ENCODE measurements at regions not wholly inside any gene's neighbourhood (a gene's known extent, or its start where the extent isn't known, plus 50 kb on each side); places are given as distances from the start of the nearest gene placed in this dataset.
"Not testable (repeated sequence)": the region's sequence is repeated elsewhere in the genome, so short reads cannot be mapped to it uniquely, and the experiment has no call there.

- DNase-seq (ENCODE audit: low spot score): peak; percentile 38
Measured at GRCh38 chr6:100099189-100100074, 105.4 kb upstream of the MCHR2 start.

- DNase-seq (ENCODE audit: low spot score): no peak
Measured at GRCh38 chr6:100096936-100097335, 102.9 kb upstream of the MCHR2 start.

- no peak for DNase-seq (ENCODE audit: low spot score)
Measured at GRCh38 chr6:100096341-100096740, 102.3 kb upstream of the MCHR2 start.

GRCh38 chr6:100093405-100093804 lies 99.4 kb upstream of the MCHR2 start:
- no peak for DNase-seq (ENCODE audit: low spot score)

GRCh38 chr6:100088009-100088408 lies 94.0 kb upstream of the MCHR2 start:
- DNase-seq (ENCODE audit: low spot score): no peak

- DNase-seq (ENCODE audit: low spot score): no peak
Measured at GRCh38 chr6:100084991-100085364, 91.0 kb upstream of the MCHR2 start.

- DNase-seq (ENCODE audit: low spot score): no peak
Measured at GRCh38 chr6:100084316-100084990, 90.4 kb upstream of the MCHR2 start.

GRCh38 chr6:100078509-100078908 lies 84.5 kb upstream of the MCHR2 start:
- DNase-seq (ENCODE audit: low spot score): peak; percentile 5

- no peak for DNase-seq (ENCODE audit: low spot score)
Measured at GRCh38 chr6:100065348-100065747, 71.3 kb upstream of the MCHR2 start.

- no peak for DNase-seq (ENCODE audit: low spot score)
Measured at GRCh38 chr6:100062621-100063020, 68.6 kb upstream of the MCHR2 start.

GRCh38 chr6:100057941-100058340 lies 63.9 kb upstream of the MCHR2 start:
- no peak for DNase-seq (ENCODE audit: low spot score)

GRCh38 chr6:100050550-100050949 lies 56.5 kb upstream of the MCHR2 start:
- no peak for DNase-seq (ENCODE audit: low spot score)

GRCh38 chr6:100043961-100044360 lies 49.9 kb upstream of the MCHR2 start:
- DNase-seq (ENCODE audit: low spot score): not testable (repeated sequence)

All from activated CD4-positive, alpha-beta T cell treated with anti-CD3 and anti-CD28 coated beads, Interleukin-2, Interleukin-4, amounts not matched to agents 100 ng/mL and 50 ng/mL, durations not matched to agents 16 hours and 8 hours (primary cell).